ENCODE measurements at regions not wholly inside any gene's neighbourhood (a gene's known extent, or its start where the extent isn't known, plus 50 kb on each side); places are given as distances from the start of the nearest gene placed in this dataset.

DNA sequence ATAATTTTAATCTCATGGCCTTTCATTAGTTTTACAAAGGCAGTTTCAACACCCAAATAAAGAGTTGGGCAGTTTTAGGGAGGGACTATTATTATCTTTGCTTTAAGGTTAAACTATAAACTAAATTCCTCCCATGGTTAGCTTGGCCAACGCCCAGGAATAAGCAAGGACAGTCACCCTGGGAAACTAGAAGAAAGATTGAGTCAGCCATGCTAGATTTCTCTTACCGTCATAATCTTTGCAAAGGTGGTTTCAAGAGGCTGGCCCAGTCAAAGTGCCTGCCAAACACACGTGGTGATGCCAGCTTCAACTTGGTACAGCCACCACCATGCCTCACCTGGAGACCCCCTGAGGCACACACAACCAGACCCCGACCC, 317.4 kb upstream of the SP8 start:
- no peak for TF ChIP-seq EZH2 (IDR thresholded peaks at IDR 0.05; ENCODE audit: borderline replicate concordance)
- TF ChIP-seq, protein P1, sequence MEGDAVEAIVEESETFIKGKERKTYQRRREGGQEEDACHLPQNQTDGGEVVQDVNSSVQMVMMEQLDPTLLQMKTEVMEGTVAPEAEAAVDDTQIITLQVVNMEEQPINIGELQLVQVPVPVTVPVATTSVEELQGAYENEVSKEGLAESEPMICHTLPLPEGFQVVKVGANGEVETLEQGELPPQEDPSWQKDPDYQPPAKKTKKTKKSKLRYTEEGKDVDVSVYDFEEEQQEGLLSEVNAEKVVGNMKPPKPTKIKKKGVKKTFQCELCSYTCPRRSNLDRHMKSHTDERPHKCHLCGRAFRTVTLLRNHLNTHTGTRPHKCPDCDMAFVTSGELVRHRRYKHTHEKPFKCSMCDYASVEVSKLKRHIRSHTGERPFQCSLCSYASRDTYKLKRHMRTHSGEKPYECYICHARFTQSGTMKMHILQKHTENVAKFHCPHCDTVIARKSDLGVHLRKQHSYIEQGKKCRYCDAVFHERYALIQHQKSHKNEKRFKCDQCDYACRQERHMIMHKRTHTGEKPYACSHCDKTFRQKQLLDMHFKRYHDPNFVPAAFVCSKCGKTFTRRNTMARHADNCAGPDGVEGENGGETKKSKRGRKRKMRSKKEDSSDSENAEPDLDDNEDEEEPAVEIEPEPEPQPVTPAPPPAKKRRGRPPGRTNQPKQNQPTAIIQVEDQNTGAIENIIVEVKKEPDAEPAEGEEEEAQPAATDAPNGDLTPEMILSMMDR (IDR thresholded peaks at IDR 0.05; ENCODE audit: poor library complexity) = no peak
